HFF-Myc (cell line): ENCODE measurements at regions not wholly inside any gene's neighbourhood (a gene's known extent, or its start where the extent isn't known, plus 50 kb on each side); places are given as distances from the start of the nearest gene placed in this dataset.

ENCODE experiments used
- DNase-seq: peaks from one replicate; pipeline ENCODE4 v3.0.0-alpha.2; 2011; ENCODE audit warnings: low read depth; ENCODE audit errors: extremely low read depth
- H3K4me3 ChIP-seq: replicated peaks from 2 replicates; pipeline ENCODE4 v1.5.1; 2011; ENCODE audit warnings: low read depth, mild to moderate bottlenecking, control low read depth, low read length
- CTCF ChIP-seq: IDR thresholded peaks from 2 replicates; pipeline ENCODE4 v1.5.1; 2012; ENCODE audit warnings: mild to moderate bottlenecking, low read depth, low read length, control low read depth; ENCODE audit errors: missing control alignments

- DNase-seq = no peak
- H3K4me3 ChIP-seq = no peak overlapping the region
- no peak for TF ChIP-seq CTCF
Measured at GRCh38 chr15:62519900-62520299, 354.8 kb upstream of the C2CD4B start.

- H3K4me3 ChIP-seq = no peak overlapping the region
- TF ChIP-seq CTCF = no peak
- DNase-seq = no peak
Measured at GRCh38 chr15:62520887-62521286, 355.8 kb upstream of the C2CD4B start.

GRCh38 chr15:62521396-62521795, 356.3 kb upstream of the C2CD4B start:
- TF ChIP-seq CTCF = no peak
- no peak for DNase-seq
- H3K4me3 ChIP-seq = no peak overlapping the region

GRCh38 chr15:62524848-62525247, 359.8 kb upstream of the C2CD4B start:
- no peak for TF ChIP-seq CTCF
- no peak overlapping the region for H3K4me3 ChIP-seq
- DNase-seq = no peak

- H3K4me3 ChIP-seq = no peak overlapping the region
- TF ChIP-seq CTCF = no peak
- no peak for DNase-seq
Measured at GRCh38 chr15:62527387-62527786, 362.3 kb upstream of the C2CD4B start.

- no peak overlapping the region for H3K4me3 ChIP-seq
- no peak for TF ChIP-seq CTCF
- DNase-seq = no peak
Measured at GRCh38 chr15:62528505-62528904, 363.4 kb upstream of the C2CD4B start.

- no peak overlapping the region for H3K4me3 ChIP-seq
- DNase-seq = no peak
- no peak for TF ChIP-seq CTCF
Measured at GRCh38 chr15:62532367-62532766, 367.3 kb upstream of the C2CD4B start.
